ENCODE measurements at regions not wholly inside any gene's neighbourhood (a gene's known extent, or its start where the extent isn't known, plus 50 kb on each side); places are given as distances from the start of the nearest gene placed in this dataset.
"Not testable (repeated sequence)": the region's sequence is repeated elsewhere in the genome, so short reads cannot be mapped to it uniquely, and the experiment has no call there.

DNA sequence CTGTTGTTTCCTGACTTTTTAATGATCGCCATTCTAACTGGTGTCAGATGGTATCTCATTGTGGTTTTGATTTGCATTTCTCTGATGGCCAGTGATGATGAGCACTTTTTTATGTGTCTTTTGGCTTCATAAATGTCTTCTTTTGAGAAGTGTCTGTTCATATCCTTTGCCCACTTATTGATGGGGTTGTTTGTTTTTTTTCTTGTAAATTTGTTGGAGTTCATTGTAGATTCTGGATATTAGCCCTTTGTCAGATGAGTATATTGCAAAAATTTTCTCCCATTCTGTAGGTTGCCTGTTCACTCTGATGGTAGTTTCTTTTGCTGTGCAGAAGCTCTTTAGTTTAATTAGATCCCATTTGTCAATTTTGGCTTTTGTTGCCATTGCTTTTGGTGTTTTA lies 1378.7 kb downstream of the FSCB start:
- H3K23ac ChIP-seq (ENCODE audit: low read length); H4K8ac ChIP-seq (ENCODE audit: low read depth, low read length); H3K18ac ChIP-seq (ENCODE audit: low read length); H2BK5ac ChIP-seq (ENCODE audit: low read depth, low read length, poor library complexity); H3K4me2 ChIP-seq (ENCODE audit: low read length); DNase-seq; H4K12ac ChIP-seq (ENCODE audit: low read depth, low read length); H3K27me3 ChIP-seq (ENCODE audit: insufficient read depth, low read length); H3K4me1 ChIP-seq (ENCODE audit: control insufficient read depth in 1 of 2, insufficient read depth in 2 of 2, low read length in 2 of 2); H2BK12ac ChIP-seq (ENCODE audit: low read length); H3K9ac ChIP-seq (ENCODE audit: low read length); H3K9me3 ChIP-seq (ENCODE audit: insufficient read depth, low read depth, low read length); H3K27ac ChIP-seq (ENCODE audit: low read depth, low read length); H2AK5ac ChIP-seq (ENCODE audit: low read length); H2BK120ac ChIP-seq (ENCODE audit: insufficient read depth, low read length, poor library complexity); H2AFZ ChIP-seq (ENCODE audit: insufficient read depth, low read length, poor library complexity); H4K91ac ChIP-seq (ENCODE audit: low read depth, low read length); H3K4me3 ChIP-seq (ENCODE audit: low read depth, low read length); H3K14ac ChIP-seq (ENCODE audit: low read length); H3K79me2 ChIP-seq (ENCODE audit: control insufficient read depth, insufficient read depth, low read length, poor library complexity); H3K36me3 ChIP-seq (ENCODE audit: control insufficient read depth in 1 of 2, insufficient read depth in 2 of 2, low read length in 2 of 2); H3K4ac ChIP-seq (ENCODE audit: low read depth, low read length); H3K79me1 ChIP-seq (ENCODE audit: low read length): not testable (repeated sequence)
- no CpG with 5 or more reads among the region's 1 CpG for WGBS (ENCODE audit: extremely low coverage, insufficient coverage, insufficient read length)

DNA sequence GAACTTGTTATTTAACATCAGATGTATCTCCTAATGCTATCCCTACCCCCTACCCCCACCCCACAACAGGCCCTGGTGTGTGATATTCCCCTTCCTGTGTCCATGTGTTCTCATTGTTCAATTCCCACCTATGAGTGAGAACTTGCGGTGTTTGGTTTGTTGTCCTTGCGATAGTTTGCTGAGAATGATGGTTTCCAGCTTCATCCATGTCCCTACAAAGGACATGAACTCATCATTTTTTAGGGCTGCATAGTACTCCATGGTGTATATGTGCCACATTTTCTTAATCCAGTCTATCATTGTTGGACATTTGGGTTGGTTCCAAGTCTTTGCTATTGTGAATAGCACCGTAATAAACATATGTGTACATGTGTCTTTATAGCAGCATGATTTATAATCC lies 1379.2 kb downstream of the FSCB start:
- not testable (repeated sequence) for H3K27me3 ChIP-seq (ENCODE audit: insufficient read depth, low read length); H3K9ac ChIP-seq (ENCODE audit: low read length); H3K4me3 ChIP-seq (ENCODE audit: low read depth, low read length); DNase-seq; H3K4me2 ChIP-seq (ENCODE audit: low read length); H3K14ac ChIP-seq (ENCODE audit: low read length); H2BK120ac ChIP-seq (ENCODE audit: insufficient read depth, low read length, poor library complexity); H3K4me1 ChIP-seq (ENCODE audit: control insufficient read depth in 1 of 2, insufficient read depth in 2 of 2, low read length in 2 of 2); H3K4ac ChIP-seq (ENCODE audit: low read depth, low read length); H3K79me2 ChIP-seq (ENCODE audit: control insufficient read depth, insufficient read depth, low read length, poor library complexity); H3K79me1 ChIP-seq (ENCODE audit: low read length); H4K12ac ChIP-seq (ENCODE audit: low read depth, low read length); H3K9me3 ChIP-seq (ENCODE audit: insufficient read depth, low read depth, low read length); H4K8ac ChIP-seq (ENCODE audit: low read depth, low read length); H3K36me3 ChIP-seq (ENCODE audit: control insufficient read depth in 1 of 2, insufficient read depth in 2 of 2, low read length in 2 of 2); H2BK12ac ChIP-seq (ENCODE audit: low read length); H2AK5ac ChIP-seq (ENCODE audit: low read length); H2AFZ ChIP-seq (ENCODE audit: insufficient read depth, low read length, poor library complexity); H2BK5ac ChIP-seq (ENCODE audit: low read depth, low read length, poor library complexity); H4K91ac ChIP-seq (ENCODE audit: low read depth, low read length); H3K18ac ChIP-seq (ENCODE audit: low read length); H3K23ac ChIP-seq (ENCODE audit: low read length); H3K27ac ChIP-seq (ENCODE audit: low read depth, low read length)
- no CpG with 5 or more reads among the region's 3 CpGs for WGBS (ENCODE audit: extremely low coverage, insufficient coverage, insufficient read length)

DNA sequence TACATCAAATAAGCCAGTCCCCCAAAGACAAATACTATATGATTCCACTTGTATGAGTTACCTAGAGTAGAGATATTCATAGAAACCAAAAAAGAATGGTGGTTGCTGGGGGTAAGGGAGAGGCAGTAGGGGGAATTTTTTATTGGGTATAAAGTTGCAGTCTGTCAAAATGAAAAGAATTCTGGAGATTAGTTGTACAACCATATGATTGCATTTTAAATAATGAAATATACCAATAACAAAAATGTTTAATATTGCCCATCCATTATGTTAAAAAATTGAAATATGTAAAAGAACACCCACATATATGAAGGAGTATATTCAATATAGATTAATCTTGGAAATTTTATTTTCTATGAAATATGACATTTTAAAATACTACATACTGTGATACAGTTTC lies 1383.5 kb downstream of the FSCB start:
- H2BK12ac ChIP-seq (ENCODE audit: low read length): no peak overlapping the region
- no peak overlapping the region for H3K23ac ChIP-seq (ENCODE audit: low read length)
- H3K79me2 ChIP-seq (ENCODE audit: control insufficient read depth, insufficient read depth, low read length, poor library complexity): no peaks in the 10 kb centered on the region
- no peak overlapping the region for H3K18ac ChIP-seq (ENCODE audit: low read length)
- H3K9me3 ChIP-seq (ENCODE audit: insufficient read depth, low read depth, low read length): peaks cover 5% of the 10 kb centered on the region
- H3K4ac ChIP-seq (ENCODE audit: low read depth, low read length): no peak overlapping the region
- H3K4me3 ChIP-seq (ENCODE audit: low read depth, low read length): no peak overlapping the region
- no peak overlapping the region for H2BK5ac ChIP-seq (ENCODE audit: low read depth, low read length, poor library complexity)
- H3K27ac ChIP-seq (ENCODE audit: low read depth, low read length): no peak overlapping the region
- H3K4me2 ChIP-seq (ENCODE audit: low read length): no peak overlapping the region
- H4K12ac ChIP-seq (ENCODE audit: low read depth, low read length): no peak overlapping the region
- no peaks in the 10 kb centered on the region for H3K79me1 ChIP-seq (ENCODE audit: low read length)
- no peaks in the 10 kb centered on the region for H3K27me3 ChIP-seq (ENCODE audit: insufficient read depth, low read length)
- H4K91ac ChIP-seq (ENCODE audit: low read depth, low read length): no peak overlapping the region
- H3K14ac ChIP-seq (ENCODE audit: low read length): no peak overlapping the region
- DNase-seq: no peak
- H3K4me1 ChIP-seq (ENCODE audit: control insufficient read depth in 1 of 2, insufficient read depth in 2 of 2, low read length in 2 of 2): no peaks in the 10 kb centered on the region
- H3K9ac ChIP-seq (ENCODE audit: low read length): no peak overlapping the region
- H2AFZ ChIP-seq (ENCODE audit: insufficient read depth, low read length, poor library complexity): no peak overlapping the region
- H2AK5ac ChIP-seq (ENCODE audit: low read length): no peak overlapping the region
- H3K36me3 ChIP-seq (ENCODE audit: control insufficient read depth in 1 of 2, insufficient read depth in 2 of 2, low read length in 2 of 2): peaks cover 0 to 2% of the 10 kb centered on the region in 2 experiments
- H4K8ac ChIP-seq (ENCODE audit: low read depth, low read length): no peak overlapping the region
- H2BK120ac ChIP-seq (ENCODE audit: insufficient read depth, low read length, poor library complexity): no peak overlapping the region

DNA sequence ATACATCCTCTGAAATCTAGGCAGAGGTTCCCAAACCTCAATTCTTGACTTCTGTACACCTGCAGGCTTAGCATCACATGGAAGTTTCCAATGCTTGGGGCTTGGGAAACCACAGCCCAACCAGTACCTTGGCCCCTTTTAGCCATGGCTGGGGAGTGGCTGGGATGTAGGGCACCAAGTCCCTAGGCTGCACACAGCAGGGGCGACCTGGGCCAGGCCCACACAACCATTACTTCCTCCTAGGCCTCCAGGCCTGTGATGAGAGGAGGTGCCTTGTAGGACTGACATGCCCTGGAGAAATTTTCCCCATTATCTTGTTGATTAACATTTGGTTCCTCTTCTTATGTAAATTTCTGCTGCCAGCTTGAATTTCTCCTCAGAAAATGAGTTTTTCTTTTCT lies 1387.4 kb downstream of the FSCB start:
- Histone ChIP-seq H3K79me1 (ENCODE audit: low read length) (no peaks in the 10 kb centered on the region), H2BK5ac (ENCODE audit: low read depth, low read length, poor library complexity) (no peak overlapping the region), H3K9ac (ENCODE audit: low read length) (no peak overlapping the region), H3K27me3 (ENCODE audit: insufficient read depth, low read length) (no peaks in the 10 kb centered on the region), H3K14ac (ENCODE audit: low read length) (no peak overlapping the region), H4K91ac (ENCODE audit: low read depth, low read length) (no peak overlapping the region), H3K4me1 (ENCODE audit: control insufficient read depth in 1 of 2, insufficient read depth in 2 of 2, low read length in 2 of 2) (no peaks in the 10 kb centered on the region), H3K79me2 (ENCODE audit: control insufficient read depth, insufficient read depth, low read length, poor library complexity) (no peaks in the 10 kb centered on the region), H2AK5ac (ENCODE audit: low read length) (no peak overlapping the region), H4K8ac (ENCODE audit: low read depth, low read length) (no peak overlapping the region), H3K4ac (ENCODE audit: low read depth, low read length) (no peak overlapping the region), H2BK120ac (ENCODE audit: insufficient read depth, low read length, poor library complexity) (no peak overlapping the region), H3K4me3 (ENCODE audit: low read depth, low read length) (no peak overlapping the region), H3K4me2 (ENCODE audit: low read length) (no peak overlapping the region), H2AFZ (ENCODE audit: insufficient read depth, low read length, poor library complexity) (no peak overlapping the region), H4K12ac (ENCODE audit: low read depth, low read length) (no peak overlapping the region), H3K23ac (ENCODE audit: low read length) (no peak overlapping the region), H3K36me3 (ENCODE audit: control insufficient read depth in 1 of 2, insufficient read depth in 2 of 2, low read length in 2 of 2) (peaks cover 0 to 2% of the 10 kb centered on the region in 2 experiments), H3K27ac (ENCODE audit: low read depth, low read length) (no peak overlapping the region), H3K18ac (ENCODE audit: low read length) (no peak overlapping the region), H3K9me3 (ENCODE audit: insufficient read depth, low read depth, low read length) (peaks cover 5% of the 10 kb centered on the region), H2BK12ac (ENCODE audit: low read length) (no peak overlapping the region)
- no peak for DNase-seq
- WGBS (ENCODE audit: extremely low coverage, insufficient coverage, insufficient read length): no CpG with 5 or more reads among the region's 1 CpG

DNA sequence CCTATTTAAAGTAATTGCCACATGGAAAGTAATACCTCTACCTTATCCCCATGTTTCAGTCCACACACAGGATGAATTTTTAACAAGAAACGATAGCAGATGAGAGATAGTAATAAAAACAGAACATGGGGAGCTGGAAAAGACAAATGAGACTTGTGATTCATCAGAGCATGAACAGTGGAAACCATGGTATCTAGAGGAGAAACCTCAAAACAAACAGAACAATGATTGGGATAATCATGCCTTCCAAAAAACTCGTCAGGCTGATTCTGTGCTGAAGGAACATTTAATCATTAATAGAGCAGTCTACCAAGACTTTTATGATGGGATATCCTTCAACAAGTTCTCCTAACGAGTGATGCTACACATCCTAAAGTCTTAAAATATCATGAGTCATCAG lies 1390.7 kb downstream of the FSCB start:
- Histone ChIP-seq H3K18ac (ENCODE audit: low read length) (no peak overlapping the region), H3K4me2 (ENCODE audit: low read length) (no peak overlapping the region), H2AFZ (ENCODE audit: insufficient read depth, low read length, poor library complexity) (no peak overlapping the region), H3K36me3 (ENCODE audit: control insufficient read depth in 1 of 2, insufficient read depth in 2 of 2, low read length in 2 of 2) (peaks cover 0 to 2% of the 10 kb centered on the region in 2 experiments), H3K79me2 (ENCODE audit: control insufficient read depth, insufficient read depth, low read length, poor library complexity) (no peaks in the 10 kb centered on the region), H4K91ac (ENCODE audit: low read depth, low read length) (no peak overlapping the region), H2BK5ac (ENCODE audit: low read depth, low read length, poor library complexity) (no peak overlapping the region), H2BK120ac (ENCODE audit: insufficient read depth, low read length, poor library complexity) (no peak overlapping the region), H3K79me1 (ENCODE audit: low read length) (no peaks in the 10 kb centered on the region), H3K4ac (ENCODE audit: low read depth, low read length) (no peak overlapping the region), H4K8ac (ENCODE audit: low read depth, low read length) (no peak overlapping the region), H3K14ac (ENCODE audit: low read length) (no peak overlapping the region), H2BK12ac (ENCODE audit: low read length) (no peak overlapping the region), H3K9me3 (ENCODE audit: insufficient read depth, low read depth, low read length) (peaks cover 5% of the 10 kb centered on the region), H4K12ac (ENCODE audit: low read depth, low read length) (no peak overlapping the region), H3K27me3 (ENCODE audit: insufficient read depth, low read length) (no peaks in the 10 kb centered on the region), H2AK5ac (ENCODE audit: low read length) (no peak overlapping the region), H3K9ac (ENCODE audit: low read length) (no peak overlapping the region), H3K23ac (ENCODE audit: low read length) (no peak overlapping the region), H3K4me1 (ENCODE audit: control insufficient read depth in 1 of 2, insufficient read depth in 2 of 2, low read length in 2 of 2) (no peaks in the 10 kb centered on the region), H3K4me3 (ENCODE audit: low read depth, low read length) (no peak overlapping the region), H3K27ac (ENCODE audit: low read depth, low read length) (no peak overlapping the region)
- no peak for DNase-seq
- WGBS (ENCODE audit: extremely low coverage, insufficient coverage, insufficient read length): no CpG with 5 or more reads among the region's 3 CpGs
